ENCODE measurements at regions not wholly inside any gene's neighbourhood (a gene's known extent, or its start where the extent isn't known, plus 50 kb on each side); places are given as distances from the start of the nearest gene placed in this dataset.

- TF ChIP-seq POU2F2 (IDR thresholded peaks at IDR 0.05; ENCODE audit: low read depth, low read length), result no peak; the same call in 1 of the 2 replicates
- TF ChIP-seq TAF1 (IDR thresholded peaks at IDR 0.05; ENCODE audit: low read depth, low read length), result no peak
- no peak for TF ChIP-seq POLR2AphosphoS5 (IDR thresholded peaks at IDR 0.05; ENCODE audit: low read depth, low read length)
- no peak for TF ChIP-seq PAX5 (IDR thresholded peaks at IDR 0.05; ENCODE audit: insufficient read depth, low read length, severe bottlenecking)
- no peak for TF ChIP-seq SPI1 (IDR thresholded peaks at IDR 0.05; ENCODE audit: low read depth, low read length)
- TF ChIP-seq POLR2A (IDR thresholded peaks at IDR 0.05; ENCODE audit: low read depth, low read length), result no peak
- peak; percentile 95 for FAIRE-seq
- DNase-seq (ENCODE audit: insufficient read length, low spot score), result no peak
Measured at GRCh38 chr1:55277377-55278130, 62.4 kb upstream of the USP24 start.

GRCh38 chr1:55276671-55277376 lies 61.7 kb upstream of the USP24 start:
- no peak for TF ChIP-seq SPI1 (IDR thresholded peaks at IDR 0.05; ENCODE audit: low read depth, low read length)
- no peak for TF ChIP-seq POLR2A (IDR thresholded peaks at IDR 0.05; ENCODE audit: low read depth, low read length)
- no peak for TF ChIP-seq TAF1 (IDR thresholded peaks at IDR 0.05; ENCODE audit: low read depth, low read length)
- TF ChIP-seq POU2F2 (IDR thresholded peaks at IDR 0.05; ENCODE audit: low read depth, low read length), result no peak
- TF ChIP-seq POLR2AphosphoS5 (IDR thresholded peaks at IDR 0.05; ENCODE audit: low read depth, low read length), result no peak
- TF ChIP-seq PAX5 (IDR thresholded peaks at IDR 0.05; ENCODE audit: insufficient read depth, low read length, severe bottlenecking), result no peak
- no peak for FAIRE-seq
- DNase-seq (ENCODE audit: insufficient read length, low spot score), result no peak

- DNase-seq (ENCODE audit: insufficient read length, low spot score) (no peak), FAIRE-seq (no peak)
- TF ChIP-seq SPI1 (IDR thresholded peaks at IDR 0.05; ENCODE audit: low read depth, low read length) (no peak), TAF1 (IDR thresholded peaks at IDR 0.05; ENCODE audit: low read depth, low read length) (no peak), POU2F2 (IDR thresholded peaks at IDR 0.05; ENCODE audit: low read depth, low read length) (no peak), PAX5 (IDR thresholded peaks at IDR 0.05; ENCODE audit: insufficient read depth, low read length, severe bottlenecking) (no peak), POLR2A (IDR thresholded peaks at IDR 0.05; ENCODE audit: low read depth, low read length) (no peak)
Measured at GRCh38 chr1:55275941-55276341, 60.8 kb upstream of the USP24 start.

GRCh38 chr1:55275151-55275748 lies 60.1 kb upstream of the USP24 start:
- FAIRE-seq, result no peak

GRCh38 chr1:55272994-55273393 lies 57.8 kb upstream of the USP24 start:
- TF ChIP-seq POLR2AphosphoS5 (IDR thresholded peaks at IDR 0.05; ENCODE audit: low read depth, low read length) (no peak), PAX5 (IDR thresholded peaks at IDR 0.05; ENCODE audit: insufficient read depth, low read length, severe bottlenecking) (no peak), POLR2A (IDR thresholded peaks at IDR 0.05; ENCODE audit: low read depth, low read length) (no peak), TAF1 (IDR thresholded peaks at IDR 0.05; ENCODE audit: low read depth, low read length) (no peak), SPI1 (IDR thresholded peaks at IDR 0.05; ENCODE audit: low read depth, low read length) (no peak), POU2F2 (IDR thresholded peaks at IDR 0.05; ENCODE audit: low read depth, low read length) (no peak)
- DNase-seq (ENCODE audit: insufficient read length, low spot score) (no peak), FAIRE-seq (no peak)

More at GRCh38 chr1:55275151-55275748, 60.1 kb upstream of the USP24 start:
- DNase-seq (ENCODE audit: insufficient read length, low spot score), result no peak
- TF ChIP-seq SPI1 (IDR thresholded peaks at IDR 0.05; ENCODE audit: low read depth, low read length), result no peak
- no peak for TF ChIP-seq POLR2AphosphoS5 (IDR thresholded peaks at IDR 0.05; ENCODE audit: low read depth, low read length)
- TF ChIP-seq PAX5 (IDR thresholded peaks at IDR 0.05; ENCODE audit: insufficient read depth, low read length, severe bottlenecking), result no peak
- TF ChIP-seq POLR2A (IDR thresholded peaks at IDR 0.05; ENCODE audit: low read depth, low read length), result no peak
- TF ChIP-seq POU2F2 (IDR thresholded peaks at IDR 0.05; ENCODE audit: low read depth, low read length), result no peak
- TF ChIP-seq TAF1 (IDR thresholded peaks at IDR 0.05; ENCODE audit: low read depth, low read length), result no peak
